NCI-H82 (cell line): ENCODE measurements at regions not wholly inside any gene's neighbourhood (a gene's known extent, or its start where the extent isn't known, plus 50 kb on each side); places are given as distances from the start of the nearest gene placed in this dataset.

Experiments used
- DNase-seq: peaks from one replicate; lab custom pipeline; 2025; lab: John Stamatoyannopoulos, UW

GRCh38 chr10:128971374-128972035 is 495.5 kb upstream of the MGMT start:
- no peak for DNase-seq

GRCh38 chr10:128972036-128972405 is 495.0 kb upstream of the MGMT start:
- no peak for DNase-seq

GRCh38 chr10:128973221-128973620 is 493.8 kb upstream of the MGMT start:
- no peak for DNase-seq

GRCh38 chr10:128976856-128977255 is 490.2 kb upstream of the MGMT start:
- no peak for DNase-seq

- DNase-seq = no peak
Measured at GRCh38 chr10:128978211-128978610, 488.8 kb upstream of the MGMT start.

- DNase-seq = no peak
Measured at GRCh38 chr10:128979405-128979804, 487.6 kb upstream of the MGMT start.

- no peak for DNase-seq
Measured at GRCh38 chr10:128981251-128981650, 485.8 kb upstream of the MGMT start.

- DNase-seq = no peak
Measured at GRCh38 chr10:128981881-128982615, 485.0 kb upstream of the MGMT start.

GRCh38 chr10:128982616-128982915 is 484.5 kb upstream of the MGMT start:
- DNase-seq = no peak

- DNase-seq = no peak
Measured at GRCh38 chr10:128985036-128985435, 482.0 kb upstream of the MGMT start.

- no peak for DNase-seq
Measured at GRCh38 chr10:128990986-128991385, 476.1 kb upstream of the MGMT start.

GRCh38 chr10:128992770-128993169 is 474.3 kb upstream of the MGMT start:
- DNase-seq = no peak

GRCh38 chr10:128993443-128993842 is 473.6 kb upstream of the MGMT start:
- no peak for DNase-seq

GRCh38 chr10:128993911-128994538 is 473.0 kb upstream of the MGMT start:
- DNase-seq = no peak

- DNase-seq = no peak
Measured at GRCh38 chr10:128994598-128995143, 472.4 kb upstream of the MGMT start.

- DNase-seq = no peak
Measured at GRCh38 chr10:128995676-128996075, 471.4 kb upstream of the MGMT start.

GRCh38 chr10:128996092-128996491 is 470.9 kb upstream of the MGMT start:
- DNase-seq = no peak

- DNase-seq = no peak
Measured at GRCh38 chr10:128998101-128998805, 468.8 kb upstream of the MGMT start.

GRCh38 chr10:129004398-129004797 is 462.6 kb upstream of the MGMT start:
- no peak for DNase-seq

GRCh38 chr10:129005080-129005479 is 462.0 kb upstream of the MGMT start:
- no peak for DNase-seq

- DNase-seq = no peak
Measured at GRCh38 chr10:129005804-129006203, 461.2 kb upstream of the MGMT start.

GRCh38 chr10:129018511-129018910 is 448.5 kb upstream of the MGMT start:
- DNase-seq = no peak
